ENCODE measurements at regions not wholly inside any gene's neighbourhood (a gene's known extent, or its start where the extent isn't known, plus 50 kb on each side); places are given as distances from the start of the nearest gene placed in this dataset.

DNA sequence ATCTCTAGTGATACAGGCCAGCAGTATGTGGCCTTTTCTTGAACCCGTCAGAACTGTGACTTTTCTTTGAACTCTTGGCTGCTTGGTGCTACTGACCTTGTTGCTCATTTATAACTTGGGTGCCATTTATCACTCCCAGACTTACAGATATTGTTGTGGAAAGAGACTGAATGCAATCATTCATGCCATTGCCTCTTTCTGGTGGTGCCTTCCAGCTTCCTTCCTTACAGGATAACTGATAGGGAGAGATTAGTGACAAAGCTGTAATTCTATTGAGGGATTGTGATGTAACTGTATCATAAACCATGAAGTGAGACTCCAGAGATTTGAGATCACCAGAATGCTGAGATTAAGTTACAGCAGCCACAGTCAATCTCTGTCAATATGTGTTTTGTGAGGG, 256.5 kb downstream of the USP25 start:
- in situ Hi-C loops (cut with HindIII; ENCODE audit: low pct_unique_long_range_greater_than_20kb, low sequenced_read_pairs) = no loop called here
- no peak for TF ChIP-seq JUND (IDR thresholded peaks at IDR 0.05; ENCODE audit: low read depth)
- DNase-seq (ENCODE audit: low read depth in 1 of 2, low spot score in 1 of 2) = no peak

DNA sequence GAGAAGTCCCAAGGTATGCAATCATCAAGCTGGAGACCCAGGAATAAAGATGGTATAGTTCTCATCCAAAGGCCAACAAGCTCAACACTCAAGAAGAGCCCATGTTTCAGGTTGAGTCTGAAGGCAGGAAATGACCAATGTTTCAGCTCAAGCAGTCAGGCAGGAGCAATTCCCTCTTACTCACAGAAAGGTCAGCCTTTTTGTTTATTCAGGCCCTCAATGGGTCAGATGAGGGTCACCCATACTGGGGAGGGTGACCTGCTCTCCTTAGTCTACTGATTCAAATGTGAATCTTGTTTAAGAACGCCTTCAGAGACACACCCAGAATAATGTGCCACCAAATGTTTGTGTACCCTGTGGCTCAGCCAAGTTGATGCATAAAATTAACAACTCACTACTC, 262.4 kb downstream of the USP25 start:
- no peak for DNase-seq (ENCODE audit: low read depth in 1 of 2, low spot score in 1 of 2)
- no peak for TF ChIP-seq JUND (IDR thresholded peaks at IDR 0.05; ENCODE audit: low read depth)
- in situ Hi-C loops (cut with HindIII; ENCODE audit: low pct_unique_long_range_greater_than_20kb, low sequenced_read_pairs) = no loop called here

DNA sequence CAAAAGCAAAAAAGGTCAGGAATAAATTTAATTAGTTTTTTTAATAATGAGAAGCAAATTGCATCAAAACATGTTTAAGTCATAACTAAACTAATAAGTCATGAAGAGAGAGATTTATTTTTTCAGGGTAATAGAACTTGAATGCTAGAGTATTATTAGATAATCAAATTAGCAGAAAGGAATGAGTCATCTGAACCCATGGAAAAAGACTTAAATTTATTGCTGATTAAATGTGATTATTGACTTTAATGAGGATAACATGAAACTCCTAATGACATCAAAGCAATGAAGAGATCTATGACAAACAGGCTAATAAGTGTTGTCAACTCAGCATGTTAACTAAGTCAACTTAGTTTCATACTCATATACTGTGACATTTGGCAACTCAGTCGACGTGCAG, 264.2 kb downstream of the USP25 start:
- DNase-seq (ENCODE audit: low read depth in 1 of 2, low spot score in 1 of 2) = no peak
- in situ Hi-C loops (cut with HindIII; ENCODE audit: low pct_unique_long_range_greater_than_20kb, low sequenced_read_pairs) = no loop called here
- TF ChIP-seq JUND (IDR thresholded peaks at IDR 0.05; ENCODE audit: low read depth) = no peak

DNA sequence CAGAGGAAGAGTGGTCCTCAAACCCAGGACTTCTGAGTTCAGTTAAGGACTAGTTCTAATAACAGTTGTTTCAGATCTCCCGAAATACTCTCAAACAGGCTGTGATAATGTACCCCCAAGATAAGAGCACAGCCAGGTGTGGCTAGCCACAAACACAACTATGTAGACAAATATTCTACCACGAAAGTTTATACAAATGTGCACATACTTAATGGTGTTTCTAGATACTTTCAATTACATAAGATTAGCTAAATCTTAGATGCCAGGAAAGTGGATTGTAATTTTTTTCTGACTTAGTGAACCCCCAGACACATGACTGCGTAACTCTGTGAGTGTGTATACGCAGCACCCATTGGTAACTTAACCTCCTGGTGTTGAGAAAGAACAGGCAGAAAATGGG, 270.0 kb downstream of the USP25 start:
- no peak for TF ChIP-seq JUND (IDR thresholded peaks at IDR 0.05; ENCODE audit: low read depth)
- in situ Hi-C loops (cut with HindIII; ENCODE audit: low pct_unique_long_range_greater_than_20kb, low sequenced_read_pairs) = no loop called here
- DNase-seq (ENCODE audit: low read depth in 1 of 2, low spot score in 1 of 2) = no peak

GRCh38 chr21:16002874-16003466, 273.2 kb downstream of the USP25 start:
- peak in 1 of 2 experiments; percentile 26 for DNase-seq (ENCODE audit: low read depth in 1 of 2, low spot score in 1 of 2)
- in situ Hi-C loops (cut with HindIII; ENCODE audit: low pct_unique_long_range_greater_than_20kb, low sequenced_read_pairs) = no loop called here
- TF ChIP-seq JUND (IDR thresholded peaks at IDR 0.05; ENCODE audit: low read depth) = no peak

GRCh38 chr21:16004086-16004485, 274.3 kb downstream of the USP25 start:
- in situ Hi-C loops (cut with HindIII; ENCODE audit: low pct_unique_long_range_greater_than_20kb, low sequenced_read_pairs) = no loop called here
- no peak for DNase-seq (ENCODE audit: low read depth in 1 of 2, low spot score in 1 of 2)
- no peak for TF ChIP-seq JUND (IDR thresholded peaks at IDR 0.05; ENCODE audit: low read depth)

- in situ Hi-C loops (cut with HindIII; ENCODE audit: low pct_unique_long_range_greater_than_20kb, low sequenced_read_pairs) = no loop called here
- no peak for TF ChIP-seq JUND (IDR thresholded peaks at IDR 0.05; ENCODE audit: low read depth)
- DNase-seq (ENCODE audit: low read depth in 1 of 2, low spot score in 1 of 2) = no peak
Measured at GRCh38 chr21:16004523-16004922, 274.7 kb downstream of the USP25 start.

DNA sequence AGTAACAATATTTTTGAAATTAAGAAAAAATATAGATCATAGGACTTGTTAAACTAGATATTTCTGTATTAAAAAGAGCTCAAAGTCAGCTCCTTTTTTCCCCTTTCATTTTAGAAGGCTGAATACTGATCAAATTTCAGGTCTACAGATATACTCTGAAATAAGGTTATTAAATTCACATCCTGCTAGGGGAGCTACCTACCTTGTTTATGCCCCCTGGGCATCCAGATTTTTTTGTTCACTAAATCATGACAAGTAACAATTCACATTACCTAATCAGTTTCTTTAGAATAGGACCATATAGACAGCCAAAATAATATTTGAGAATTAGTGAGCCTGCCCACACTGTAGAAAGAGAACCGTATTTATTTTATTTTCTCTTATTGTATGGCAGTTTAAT, 276.2 kb downstream of the USP25 start:
- DNase-seq (ENCODE audit: low read depth in 1 of 2, low spot score in 1 of 2) = no peak

GRCh38 chr21:16007943-16008342, 278.2 kb downstream of the USP25 start:
- in situ Hi-C loops (cut with HindIII; ENCODE audit: low pct_unique_long_range_greater_than_20kb, low sequenced_read_pairs) = no loop called here
- TF ChIP-seq JUND (IDR thresholded peaks at IDR 0.05; ENCODE audit: low read depth) = no peak
- no peak for DNase-seq (ENCODE audit: low read depth in 1 of 2, low spot score in 1 of 2)

More for the DNA sequence above, 276.2 kb downstream of the USP25 start:
- no peak for TF ChIP-seq JUND (IDR thresholded peaks at IDR 0.05; ENCODE audit: low read depth)
- in situ Hi-C loops (cut with HindIII; ENCODE audit: low pct_unique_long_range_greater_than_20kb, low sequenced_read_pairs) = no loop called here

DNA sequence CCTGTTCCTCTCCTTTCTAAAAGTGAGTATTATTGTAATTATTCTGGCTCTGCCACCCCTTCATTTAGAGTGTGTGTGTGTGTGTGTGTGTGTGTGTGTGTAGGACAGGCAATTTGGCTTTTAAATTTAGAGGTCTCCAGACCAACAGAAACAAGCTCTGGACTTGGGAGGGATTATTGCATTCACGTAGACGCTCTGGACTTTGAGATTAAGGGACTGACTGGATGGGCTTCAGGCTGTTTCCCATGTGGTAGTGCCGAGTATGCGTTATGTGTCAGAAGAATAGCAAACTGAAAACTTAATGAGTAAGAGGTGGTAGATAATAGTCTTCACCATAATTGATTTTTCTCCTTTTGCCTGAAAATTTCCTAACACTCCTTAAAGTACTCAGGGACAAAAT, 281.9 kb downstream of the USP25 start:
- in situ Hi-C loops (cut with HindIII; ENCODE audit: low pct_unique_long_range_greater_than_20kb, low sequenced_read_pairs) = no loop called here
- no peak for DNase-seq (ENCODE audit: low read depth in 1 of 2, low spot score in 1 of 2)
- no peak for TF ChIP-seq JUND (IDR thresholded peaks at IDR 0.05; ENCODE audit: low read depth)

DNA sequence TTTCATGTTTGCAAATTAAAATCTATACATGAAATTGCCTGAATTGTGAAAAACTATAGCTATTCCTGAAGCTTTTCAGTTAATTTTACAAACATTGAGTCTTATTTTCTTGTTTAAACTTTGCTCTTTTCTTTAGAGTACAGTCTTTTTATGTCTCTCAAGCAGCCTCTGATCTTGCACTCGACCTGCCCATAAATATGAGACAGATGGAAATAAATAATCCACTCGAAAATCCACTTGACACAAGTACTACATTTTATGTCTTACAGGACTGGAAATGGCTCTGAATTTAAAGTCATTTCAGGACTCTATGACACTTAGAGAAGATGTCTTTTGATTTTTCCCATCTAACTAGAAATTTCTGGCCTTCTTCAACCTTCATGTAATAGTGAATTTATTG, 283.8 kb downstream of the USP25 start:
- DNase-seq (ENCODE audit: low read depth in 1 of 2, low spot score in 1 of 2) = no peak
- in situ Hi-C loops (cut with HindIII; ENCODE audit: low pct_unique_long_range_greater_than_20kb, low sequenced_read_pairs) = no loop called here
- TF ChIP-seq JUND (IDR thresholded peaks at IDR 0.05; ENCODE audit: low read depth) = no peak

DNA sequence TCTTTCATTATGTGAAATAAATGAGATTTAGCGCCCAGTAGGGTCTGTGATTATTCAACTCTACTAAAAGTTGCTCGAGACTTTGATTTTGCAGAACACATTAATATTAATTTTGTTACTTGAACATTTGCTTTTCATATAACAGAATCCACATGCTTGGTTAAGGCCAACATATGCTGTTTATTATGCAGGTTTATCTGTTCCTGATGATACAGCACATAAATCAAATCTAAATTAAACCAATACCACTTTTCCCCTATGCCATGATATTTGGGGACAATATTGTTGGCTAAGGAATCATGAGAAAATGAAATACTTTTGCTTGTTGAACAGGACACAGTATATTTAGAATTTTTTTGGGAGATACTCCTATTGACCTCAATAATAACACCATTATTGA, 291.1 kb downstream of the USP25 start:
- DNase-seq (ENCODE audit: low read depth in 1 of 2, low spot score in 1 of 2) = no peak
- in situ Hi-C loops (cut with HindIII; ENCODE audit: low pct_unique_long_range_greater_than_20kb, low sequenced_read_pairs) = no loop called here
- TF ChIP-seq JUND (IDR thresholded peaks at IDR 0.05; ENCODE audit: low read depth) = no peak

DNA sequence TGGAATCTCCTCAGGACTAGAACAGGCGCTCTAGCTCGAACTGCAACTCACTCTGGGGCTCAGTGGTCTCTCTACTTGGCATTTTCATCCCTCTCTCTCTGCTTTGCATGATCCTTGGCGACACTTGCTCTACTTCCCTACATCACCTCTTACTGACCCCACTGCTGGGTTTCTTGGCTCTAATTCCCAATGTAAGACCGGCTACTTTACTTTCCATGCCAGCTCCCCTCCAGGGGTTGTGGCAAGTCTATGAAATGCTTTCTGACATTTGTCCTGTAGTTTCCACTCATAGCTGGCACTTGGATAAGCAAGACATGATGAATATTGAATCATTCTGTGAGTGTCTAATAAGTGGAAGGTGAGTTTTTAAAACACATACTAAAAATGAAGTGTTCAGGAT, 292.3 kb downstream of the USP25 start:
- peak; percentile 31 to 94 for DNase-seq (ENCODE audit: low read depth in 1 of 2, low spot score in 1 of 2)
- TF ChIP-seq JUND (IDR thresholded peaks at IDR 0.05; ENCODE audit: low read depth) = no peak
- in situ Hi-C loops (cut with HindIII; ENCODE audit: low pct_unique_long_range_greater_than_20kb, low sequenced_read_pairs) = no loop called here

GRCh38 chr21:16022921-16023320, 293.1 kb downstream of the USP25 start:
- in situ Hi-C loops (cut with HindIII; ENCODE audit: low pct_unique_long_range_greater_than_20kb, low sequenced_read_pairs) = no loop called here
- no peak for TF ChIP-seq JUND (IDR thresholded peaks at IDR 0.05; ENCODE audit: low read depth)
- DNase-seq (ENCODE audit: low read depth in 1 of 2, low spot score in 1 of 2) = no peak
